GM20000 (cell line): ENCODE measurements at regions not wholly inside any gene's neighbourhood (a gene's known extent, or its start where the extent isn't known, plus 50 kb on each side); places are given as distances from the start of the nearest gene placed in this dataset.
"Not testable (repeated sequence)": the region's sequence is repeated elsewhere in the genome, so short reads cannot be mapped to it uniquely, and the experiment has no call there.

ENCODE experiments used
- DNase-seq: peaks from one replicate; pipeline ENCODE4 v3.0.0; 2012; ENCODE audit warnings: low spot score
- TF ChIP-seq, protein P1 (sequence below): IDR thresholded peaks from 2 replicates; pipeline ENCODE4 v1.5.1; 2012; ENCODE audit warnings: mild to moderate bottlenecking, control low read depth; ENCODE audit errors: extremely low read depth, missing control alignments

DNA sequence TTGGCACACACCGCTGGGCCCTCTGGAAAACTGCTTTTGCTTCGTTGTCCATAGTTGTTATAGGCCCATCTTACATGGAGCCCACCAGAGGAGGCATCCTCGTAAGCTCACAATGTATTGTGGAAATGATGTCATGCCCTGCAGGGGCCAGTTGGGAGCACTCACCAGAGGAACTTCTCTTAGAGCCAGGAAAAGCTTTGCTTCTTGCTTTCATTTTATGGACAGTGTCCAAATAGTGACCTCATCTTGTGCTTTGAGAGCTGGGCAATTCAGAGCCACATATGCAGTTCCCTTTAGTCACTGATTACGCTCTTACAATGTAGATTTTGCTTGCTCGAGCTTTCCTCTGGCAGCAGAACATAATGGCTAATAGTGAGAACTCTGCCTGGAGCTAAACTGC, 275.6 kb downstream of the AACS start:
- no peak for DNase-seq
- TF ChIP-seq, protein P1, sequence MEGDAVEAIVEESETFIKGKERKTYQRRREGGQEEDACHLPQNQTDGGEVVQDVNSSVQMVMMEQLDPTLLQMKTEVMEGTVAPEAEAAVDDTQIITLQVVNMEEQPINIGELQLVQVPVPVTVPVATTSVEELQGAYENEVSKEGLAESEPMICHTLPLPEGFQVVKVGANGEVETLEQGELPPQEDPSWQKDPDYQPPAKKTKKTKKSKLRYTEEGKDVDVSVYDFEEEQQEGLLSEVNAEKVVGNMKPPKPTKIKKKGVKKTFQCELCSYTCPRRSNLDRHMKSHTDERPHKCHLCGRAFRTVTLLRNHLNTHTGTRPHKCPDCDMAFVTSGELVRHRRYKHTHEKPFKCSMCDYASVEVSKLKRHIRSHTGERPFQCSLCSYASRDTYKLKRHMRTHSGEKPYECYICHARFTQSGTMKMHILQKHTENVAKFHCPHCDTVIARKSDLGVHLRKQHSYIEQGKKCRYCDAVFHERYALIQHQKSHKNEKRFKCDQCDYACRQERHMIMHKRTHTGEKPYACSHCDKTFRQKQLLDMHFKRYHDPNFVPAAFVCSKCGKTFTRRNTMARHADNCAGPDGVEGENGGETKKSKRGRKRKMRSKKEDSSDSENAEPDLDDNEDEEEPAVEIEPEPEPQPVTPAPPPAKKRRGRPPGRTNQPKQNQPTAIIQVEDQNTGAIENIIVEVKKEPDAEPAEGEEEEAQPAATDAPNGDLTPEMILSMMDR = no peak

DNA sequence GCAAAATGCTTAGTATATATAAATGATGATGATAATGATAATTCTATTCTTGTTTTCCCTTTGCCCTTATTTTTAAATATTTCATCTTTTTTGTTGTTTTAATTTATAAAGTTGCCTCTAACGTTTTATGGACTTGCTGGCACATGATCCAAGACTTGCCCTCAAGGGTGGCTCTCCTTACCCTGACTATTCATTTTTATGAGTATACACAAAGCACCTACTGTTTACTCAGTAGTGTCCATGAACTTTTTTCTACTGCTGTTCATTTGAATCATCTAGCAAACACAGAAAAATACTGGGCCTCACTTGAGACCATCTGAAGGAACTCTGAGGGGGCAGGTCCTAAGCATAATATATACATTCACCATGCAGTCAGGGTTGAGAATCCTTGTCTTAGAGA, 276.2 kb downstream of the AACS start:
- TF ChIP-seq, protein P1 = no peak
- no peak for DNase-seq

DNA sequence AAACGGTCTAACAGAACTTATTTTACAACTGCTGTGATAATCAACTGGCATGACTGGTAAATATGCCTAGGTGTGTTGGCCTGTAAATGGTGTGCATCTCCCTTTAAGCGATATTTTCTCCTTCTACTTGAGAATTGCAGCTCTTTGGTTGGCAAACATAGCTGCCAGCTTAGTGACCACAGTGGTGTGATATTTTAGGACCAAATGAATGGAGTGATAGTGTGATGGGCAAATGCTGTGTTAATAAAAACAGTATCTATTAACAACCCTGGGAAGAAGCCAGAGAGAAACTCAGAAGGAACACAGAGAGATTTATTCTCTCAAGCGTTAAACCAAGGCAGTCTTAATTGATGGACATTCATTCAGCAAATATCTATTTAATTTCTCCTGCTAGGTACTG, 278.4 kb downstream of the AACS start:
- no peak for DNase-seq

DNA sequence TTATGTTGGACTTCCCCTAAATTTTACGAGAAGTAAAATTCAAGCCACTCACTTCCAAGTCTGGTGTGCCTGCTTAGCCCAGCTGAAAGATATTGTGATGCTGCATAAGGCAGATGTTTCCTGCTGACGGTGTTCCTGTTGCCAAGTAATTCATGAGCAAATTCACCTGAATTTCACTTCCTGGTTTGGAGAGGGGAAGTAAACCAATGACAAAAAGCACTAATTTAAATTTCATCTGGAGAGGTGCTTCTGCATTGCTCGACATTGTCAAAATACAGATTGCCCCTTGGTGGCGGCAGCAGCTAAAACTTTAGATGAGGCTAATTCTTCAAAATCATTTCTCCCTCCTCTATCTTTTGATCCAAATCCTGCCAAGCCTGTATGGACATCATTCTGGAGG, 281.1 kb downstream of the AACS start:
- TF ChIP-seq, protein P1 = no peak
- no peak for DNase-seq

More for the DNA sequence above, 278.4 kb downstream of the AACS start:
- TF ChIP-seq, protein P1 = no peak

DNA sequence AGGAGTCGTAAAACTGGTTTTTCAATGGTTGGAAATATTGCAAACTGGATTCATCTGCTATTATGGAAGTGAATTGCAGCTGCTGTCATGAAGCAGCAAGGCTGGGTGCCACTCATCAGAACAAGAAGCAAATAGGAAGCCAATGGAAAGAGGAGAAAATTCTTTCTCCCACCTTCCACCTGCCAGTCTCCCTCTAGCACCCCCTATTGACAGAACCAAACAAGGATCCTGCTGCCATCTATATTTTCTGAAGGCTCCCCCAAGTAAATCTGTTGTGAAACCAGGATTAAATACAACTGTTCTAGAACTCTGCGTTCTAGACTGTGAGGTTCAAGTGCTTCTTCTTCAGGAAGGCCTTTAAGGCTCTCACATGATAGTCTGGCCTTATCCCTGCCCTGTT, 286.6 kb downstream of the AACS start:
- TF ChIP-seq, protein P1 = no peak
- no peak for DNase-seq

DNA sequence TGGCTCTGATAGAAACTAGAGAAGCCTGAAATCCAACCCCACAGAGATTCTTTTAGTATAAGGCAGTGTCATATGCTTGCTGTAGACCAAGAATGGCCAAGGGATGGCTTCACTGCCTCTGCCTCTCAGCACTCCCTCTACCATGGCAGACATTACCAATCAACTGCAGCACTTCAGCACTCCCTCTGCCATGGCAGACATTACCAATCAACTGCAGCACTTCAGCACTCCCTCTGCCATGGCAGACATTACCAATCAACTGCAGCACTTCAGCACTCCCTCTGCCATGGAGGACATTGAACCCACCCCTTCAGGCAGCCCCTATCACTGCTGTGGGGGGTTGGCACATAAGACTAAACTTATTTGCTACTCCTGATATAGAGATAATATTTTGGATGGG, 287.8 kb downstream of the AACS start:
- not testable (repeated sequence) for DNase-seq

DNA sequence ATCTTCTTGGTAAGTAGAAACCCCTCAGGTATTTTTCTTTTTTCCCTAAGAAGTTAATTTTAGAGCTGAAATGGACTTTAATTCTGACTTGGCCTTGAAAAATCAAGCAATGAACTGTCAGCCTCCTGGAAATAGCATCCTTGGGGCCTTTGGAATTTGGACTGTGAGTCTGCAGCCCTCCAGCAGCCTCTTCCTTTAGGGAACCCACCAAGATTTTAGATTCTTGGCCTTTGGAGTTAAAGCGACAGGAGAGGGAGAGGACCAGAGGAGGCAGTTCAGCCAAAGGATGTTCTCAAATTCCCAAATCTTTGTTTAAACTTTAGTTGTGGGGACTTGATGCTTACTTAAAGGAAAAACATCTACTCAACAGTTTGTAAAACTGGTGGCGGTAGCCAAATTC, 288.6 kb downstream of the AACS start:
- DNase-seq = no peak
- TF ChIP-seq, protein P1 = no peak

DNA sequence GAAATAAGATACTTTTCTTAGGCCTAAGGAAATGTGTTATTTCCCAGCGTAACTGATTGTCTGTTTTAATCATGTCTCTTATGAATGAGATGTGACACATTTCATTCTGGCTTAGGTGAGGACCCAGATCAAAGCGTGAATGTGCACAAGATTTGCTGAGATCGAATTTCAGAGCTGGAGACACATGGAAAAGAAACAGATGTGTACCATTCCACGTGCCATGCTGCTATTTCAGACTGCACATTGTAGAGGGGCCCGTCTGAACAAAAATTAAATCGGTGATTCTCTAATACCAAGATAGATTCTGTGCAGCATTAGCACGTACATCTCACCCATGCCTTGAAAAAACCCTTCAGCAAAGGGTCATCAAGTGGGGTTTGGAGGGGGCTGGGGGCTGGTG, 290.4 kb downstream of the AACS start:
- no peak for DNase-seq
- TF ChIP-seq, protein P1 = no peak
